HG03135 (cell line): ENCODE measurements at regions not wholly inside any gene's neighbourhood (a gene's known extent, or its start where the extent isn't known, plus 50 kb on each side); places are given as distances from the start of the nearest gene placed in this dataset.
"Not testable (repeated sequence)": the region's sequence is repeated elsewhere in the genome, so short reads cannot be mapped to it uniquely, and the experiment has no call there.

Experiments used
- ATAC-seq: cut with Tn5 transposase; IDR thresholded peaks from one replicate; pipeline ENCODE4 v1.9.1; 2021; ENCODE audit warnings: mild to moderate bottlenecking, moderate library complexity; ENCODE audit not compliant: unreplicated experiment

- no peak for ATAC-seq
Observed at GRCh38 chr18:51447351-51448342, 250.2 kb upstream of the MEX3C start.

GRCh38 chr18:51448949-51449348 is 251.5 kb upstream of the MEX3C start:
- no peak for ATAC-seq

GRCh38 chr18:51453594-51453993 is 256.1 kb upstream of the MEX3C start:
- no peak for ATAC-seq

- ATAC-seq: no peak
Observed at GRCh38 chr18:51458861-51459260, 261.4 kb upstream of the MEX3C start.

- ATAC-seq: no peak
Observed at GRCh38 chr18:51461956-51462355, 264.5 kb upstream of the MEX3C start.

GRCh38 chr18:51463483-51464136 is 266.1 kb upstream of the MEX3C start:
- no peak for ATAC-seq

GRCh38 chr18:51478908-51479307 is 281.4 kb upstream of the MEX3C start:
- ATAC-seq: no peak

- ATAC-seq: no peak
Observed at GRCh38 chr18:51479736-51480135, 282.3 kb upstream of the MEX3C start.

GRCh38 chr18:51480407-51481261 is 283.2 kb upstream of the MEX3C start:
- ATAC-seq: no peak

GRCh38 chr18:51486735-51487366 is 289.4 kb upstream of the MEX3C start:
- no peak for ATAC-seq

GRCh38 chr18:51490417-51490816 is 292.9 kb upstream of the MEX3C start:
- no peak for ATAC-seq

GRCh38 chr18:51490860-51491259 is 293.4 kb upstream of the MEX3C start:
- ATAC-seq: no peak

GRCh38 chr18:51491678-51492372 is 294.3 kb upstream of the MEX3C start:
- no peak for ATAC-seq

GRCh38 chr18:51498085-51498855 is 300.8 kb upstream of the MEX3C start:
- no peak for ATAC-seq

- no peak for ATAC-seq
Observed at GRCh38 chr18:51503351-51503750, 305.9 kb upstream of the MEX3C start.

- no peak for ATAC-seq
Observed at GRCh38 chr18:51506811-51507210, 309.3 kb upstream of the MEX3C start.

- ATAC-seq: not testable (repeated sequence)
Observed at GRCh38 chr18:51508410-51508809, 310.9 kb upstream of the MEX3C start.

GRCh38 chr18:51510020-51510419 is 312.5 kb upstream of the MEX3C start:
- no peak for ATAC-seq

- no peak for ATAC-seq
Observed at GRCh38 chr18:51513517-51513916, 316.0 kb upstream of the MEX3C start.
